ENCODE measurements at regions not wholly inside any gene's neighbourhood (a gene's known extent, or its start where the extent isn't known, plus 50 kb on each side); places are given as distances from the start of the nearest gene placed in this dataset.

- no peak for DNase-seq (ENCODE audit: extremely low spot score)
- CTCF ChIA-PET = no interaction called here
- POLR2A ChIA-PET = no interaction called here
- TF ChIP-seq, protein P1, sequence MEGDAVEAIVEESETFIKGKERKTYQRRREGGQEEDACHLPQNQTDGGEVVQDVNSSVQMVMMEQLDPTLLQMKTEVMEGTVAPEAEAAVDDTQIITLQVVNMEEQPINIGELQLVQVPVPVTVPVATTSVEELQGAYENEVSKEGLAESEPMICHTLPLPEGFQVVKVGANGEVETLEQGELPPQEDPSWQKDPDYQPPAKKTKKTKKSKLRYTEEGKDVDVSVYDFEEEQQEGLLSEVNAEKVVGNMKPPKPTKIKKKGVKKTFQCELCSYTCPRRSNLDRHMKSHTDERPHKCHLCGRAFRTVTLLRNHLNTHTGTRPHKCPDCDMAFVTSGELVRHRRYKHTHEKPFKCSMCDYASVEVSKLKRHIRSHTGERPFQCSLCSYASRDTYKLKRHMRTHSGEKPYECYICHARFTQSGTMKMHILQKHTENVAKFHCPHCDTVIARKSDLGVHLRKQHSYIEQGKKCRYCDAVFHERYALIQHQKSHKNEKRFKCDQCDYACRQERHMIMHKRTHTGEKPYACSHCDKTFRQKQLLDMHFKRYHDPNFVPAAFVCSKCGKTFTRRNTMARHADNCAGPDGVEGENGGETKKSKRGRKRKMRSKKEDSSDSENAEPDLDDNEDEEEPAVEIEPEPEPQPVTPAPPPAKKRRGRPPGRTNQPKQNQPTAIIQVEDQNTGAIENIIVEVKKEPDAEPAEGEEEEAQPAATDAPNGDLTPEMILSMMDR (IDR thresholded peaks at IDR 0.05; ENCODE audit: control extremely low read depth, extremely low read depth, low read depth, missing control alignments) = no peak
Observed at GRCh38 chr3:110608566-110608965, 463.1 kb upstream of the NECTIN3 start.

- CTCF ChIA-PET = interaction anchor here (1.5 kb wide), 1 partner anchor 10 kb away, joined by 3 read pairs; no protein-coding TSS in a partner anchor
- POLR2A ChIA-PET = no interaction called here
- DNase-seq (ENCODE audit: extremely low spot score) = no peak
- TF ChIP-seq, protein P1 (IDR thresholded peaks at IDR 0.05; ENCODE audit: control extremely low read depth, extremely low read depth, low read depth, missing control alignments) = no peak
Observed at GRCh38 chr3:110612045-110612444, 459.6 kb upstream of the NECTIN3 start.

GRCh38 chr3:110614186-110614585 is 457.4 kb upstream of the NECTIN3 start:
- DNase-seq (ENCODE audit: extremely low spot score) = no peak
- ChIA-PET CTCF (no interaction called here), POLR2A (no interaction called here)
- TF ChIP-seq, protein P1 (IDR thresholded peaks at IDR 0.05; ENCODE audit: control extremely low read depth, extremely low read depth, low read depth, missing control alignments) = no peak

DNA sequence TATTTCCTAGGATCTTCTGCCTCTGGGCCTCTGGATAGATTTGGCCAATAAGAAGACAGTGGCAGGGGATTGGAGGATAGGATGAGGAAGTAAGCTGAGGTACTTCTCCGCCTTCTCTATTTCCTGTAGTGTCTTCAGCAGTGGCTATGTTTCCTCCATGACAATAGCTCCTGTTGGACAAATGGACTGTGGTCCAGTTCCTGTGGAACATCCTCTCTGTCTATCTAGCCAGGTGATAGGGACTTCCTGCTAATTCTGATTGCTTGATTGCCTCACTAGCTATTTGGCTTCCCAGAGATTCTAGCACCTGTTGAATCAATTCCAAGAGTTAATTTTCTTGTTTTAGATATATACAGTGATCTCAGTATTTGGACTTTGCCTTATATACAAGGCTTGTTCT is 456.2 kb upstream of the NECTIN3 start:
- CTCF ChIA-PET = no interaction called here

GRCh38 chr3:110618512-110619226 is 452.9 kb upstream of the NECTIN3 start:
- CTCF ChIA-PET = interaction anchor here (1.6 kb wide), 1 partner anchor 10 kb away, joined by 3 read pairs; no protein-coding TSS in a partner anchor
- POLR2A ChIA-PET = no interaction called here

More for the DNA sequence above, 456.2 kb upstream of the NECTIN3 start:
- POLR2A ChIA-PET = no interaction called here
- TF ChIP-seq, protein P1 (IDR thresholded peaks at IDR 0.05; ENCODE audit: control extremely low read depth, extremely low read depth, low read depth, missing control alignments) = no peak
- DNase-seq (ENCODE audit: extremely low spot score) = no peak

DNA sequence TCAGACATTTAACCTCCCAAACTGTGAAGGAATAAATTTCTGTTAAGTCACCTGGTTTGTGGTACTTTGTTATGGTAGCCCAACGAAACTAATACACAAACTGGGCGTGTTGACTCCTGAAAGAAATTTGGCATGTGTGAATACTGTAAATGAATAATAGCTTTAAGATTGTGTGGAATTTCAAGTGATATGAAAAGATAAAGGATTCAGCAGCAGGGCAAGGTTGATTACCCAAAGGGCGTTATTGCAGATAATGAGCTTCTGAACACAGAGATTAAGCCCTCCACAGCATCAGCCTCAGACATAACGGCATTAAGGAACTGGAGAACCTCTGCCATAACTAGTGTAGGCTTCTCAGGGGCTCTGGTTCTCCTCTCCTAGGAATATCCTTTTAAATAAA is 451.5 kb upstream of the NECTIN3 start:
- ChIA-PET CTCF (interaction anchor here (1.1 kb wide), 1 partner anchor 9 kb away, joined by 3 read pairs; no protein-coding TSS in a partner anchor), POLR2A (no interaction called here)
- DNase-seq (ENCODE audit: extremely low spot score) = no peak
- TF ChIP-seq, protein P1 (IDR thresholded peaks at IDR 0.05; ENCODE audit: control extremely low read depth, extremely low read depth, low read depth, missing control alignments) = no peak

More at GRCh38 chr3:110618512-110619226, 452.9 kb upstream of the NECTIN3 start:
- TF ChIP-seq, protein P1 (IDR thresholded peaks at IDR 0.05; ENCODE audit: control extremely low read depth, extremely low read depth, low read depth, missing control alignments) = no peak
- DNase-seq (ENCODE audit: extremely low spot score) = no peak

Measured in GM10248 (cell line).